Spleen (tissue), 11 donors: ENCODE measurements at regions not wholly inside any gene's neighbourhood (a gene's known extent, or its start where the extent isn't known, plus 50 kb on each side); places are given as distances from the start of the nearest gene placed in this dataset.

ENCODE experiments used
- DNase-seq: peaks from one replicate; pipeline ENCODE4 v3.0.0-alpha.2; 2020
- H3K27ac ChIP-seq, 8 donors: fragments of 200-600 bp; sonication (generic) in 7 of 8; 1 replicate in 4 of 8; 2 replicates in 4 of 8; pipeline versions ENCODE4 v1.5.0 to v1.8.0; 2016 to 2021; ENCODE audit warnings: inconsistent platforms in 4 of 8, mild to moderate bottlenecking in 4 of 8, moderate library complexity in 1 of 8
- H3K27me3 ChIP-seq, 7 donors: fragments of 200-600 bp; sonication (generic) in 6 of 7; replicated peaks in 1 of 7; 1 replicate in 4 of 7; 2 replicates in 3 of 7; pipeline versions ENCODE4 v1.5.0 to v1.8.0; 2016 to 2021; ENCODE audit warnings: inconsistent platforms in 3 of 7, mild to moderate bottlenecking in 1 of 7
- H3K36me3 ChIP-seq, 6 donors: fragments of 200-600 bp; sonication (generic) in 5 of 6; 1 replicate in 4 of 6; 2 replicates in 2 of 6; pipeline versions ENCODE4 v1.5.0 to v1.8.0; 2016 to 2021; ENCODE audit warnings: inconsistent platforms in 2 of 6
- H3K4me1 ChIP-seq, 6 donors: fragments of 200-600 bp; sonication (generic) in 5 of 6; 1 replicate in 3 of 6; 2 replicates in 3 of 6; pipeline versions ENCODE4 v1.5.0 to v1.8.0; 2016 to 2021; ENCODE audit warnings: inconsistent platforms in 3 of 6
- H3K4me3 ChIP-seq, 8 donors: fragments of 200-600 bp; sonication (generic) in 7 of 8; 1 replicate in 4 of 8; 2 replicates in 4 of 8; pipeline versions ENCODE4 v1.5.0 to v1.8.0; 2016 to 2021; ENCODE audit warnings: inconsistent platforms in 4 of 8, mild to moderate bottlenecking in 4 of 8, moderate library complexity in 2 of 8
- H3K9me3 ChIP-seq, 8 donors: fragments of 200-600 bp; sonication (generic) in 7 of 8; 1 replicate in 4 of 8; 2 replicates in 4 of 8; pipeline versions ENCODE4 v1.5.0 to v1.8.0; 2016 to 2021; ENCODE audit warnings: inconsistent platforms in 4 of 8
- POLR2A ChIP-seq, 3 donors: fragments of 450-650 bp; IDR thresholded peaks; one replicate each; pipeline ENCODE4 v1.5.1; 2017; ENCODE audit warnings: antibody characterized with exemption in 3 of 3, mild to moderate bottlenecking in 1 of 3
- POLR2AphosphoS5 ChIP-seq, 3 donors: sonication (generic); formaldehyde crosslinking; IDR thresholded peaks; one replicate each; pipeline ENCODE4 v1.5.1; 2017; ENCODE audit warnings: antibody characterized with exemption in 3 of 3
- WGBS, 5 donors: extraction: QIAGEN DNeasy Blood & Tissue Kit in 3 of 5; methylation state at CpG; one replicate each; pipeline versions ENCODE4 v1.1.5 to v1.1.7; 2013 to 2018; 5-methylcytosine and 5-hydroxymethylcytosine counted together
- intact Hi-C: fragments of 100-400 bp; cut with DNase I; formaldehyde crosslinking; loops from one replicate; pipeline ENCODE4 v1.15.0; 2023; ENCODE audit warnings: low total_unique reads
- TF ChIP-seq, protein P1 (sequence below), 11 experiments: fragments of 200-600 bp in 7 of 11; fragments of 450-650 bp in 4 of 11; sonication (generic) in 4 of 11; IDR thresholded peaks in 8 of 11; conservative IDR thresholded peaks in 3 of 11; 1 replicate in 7 of 11; 2 replicates in 4 of 11; pipeline versions ENCODE4 v1.4.0 to v1.8.0; 2016 to 2021; ENCODE audit warnings: antibody characterized with exemption in 11 of 11, inconsistent platforms in 4 of 11, mild to moderate bottlenecking in 1 of 11
- donor health status: healthy with polysubstance abuse.
- donor health status: DM: no; HTN: no; CAD: no; lungs with moderate emphysema.
- donor health status: DM: no; HTN: no; CAD: no.
- donor health status: Bipolar disorder and iron deficiency.
- donor health status: healthy.
- donor health status: DM: no; HTN: no; CAD: no.
- donor health status: DM: yes; HTN: yes; CAD: no.

DNA sequence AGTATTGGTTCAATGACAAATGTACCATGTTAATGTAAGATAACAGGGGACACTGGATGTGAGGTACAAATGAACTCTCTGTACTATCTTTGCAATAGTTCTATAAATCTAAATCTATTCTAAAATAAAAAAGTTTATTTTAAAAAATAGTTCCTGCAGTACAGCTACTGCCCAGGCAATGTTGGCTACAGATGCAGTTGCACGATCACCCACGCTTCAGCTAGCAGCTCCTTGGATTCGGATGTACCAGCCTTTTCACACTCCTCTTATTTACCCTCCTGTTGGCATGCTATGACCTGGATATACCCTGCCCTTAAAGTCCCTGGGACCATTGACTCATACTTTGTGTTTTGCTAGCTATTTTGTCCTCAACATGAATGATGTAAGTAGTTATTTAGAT, 185.4 kb upstream of the SMARCA2 start:
- Histone ChIP-seq H3K27ac (no peak overlapping the region), H3K36me3 (no peaks in the 10 kb centered on the region), H3K9me3 (no peaks in the 10 kb centered on the region), H3K4me3 (no peak overlapping the region), H3K4me1 (no peaks in the 10 kb centered on the region), H3K27me3 (peaks cover 0 to 3% (median 0%) of the 10 kb centered on the region in 7 donors)
- WGBS, 5 donors, result 83 to 100% (median 92%) methylated on average over 3 of the region's 3 CpGs
- intact Hi-C loops, result no loop called here
- TF ChIP-seq POLR2A (IDR thresholded peaks at IDR 0.05), result no peak
- TF ChIP-seq, protein P1, sequence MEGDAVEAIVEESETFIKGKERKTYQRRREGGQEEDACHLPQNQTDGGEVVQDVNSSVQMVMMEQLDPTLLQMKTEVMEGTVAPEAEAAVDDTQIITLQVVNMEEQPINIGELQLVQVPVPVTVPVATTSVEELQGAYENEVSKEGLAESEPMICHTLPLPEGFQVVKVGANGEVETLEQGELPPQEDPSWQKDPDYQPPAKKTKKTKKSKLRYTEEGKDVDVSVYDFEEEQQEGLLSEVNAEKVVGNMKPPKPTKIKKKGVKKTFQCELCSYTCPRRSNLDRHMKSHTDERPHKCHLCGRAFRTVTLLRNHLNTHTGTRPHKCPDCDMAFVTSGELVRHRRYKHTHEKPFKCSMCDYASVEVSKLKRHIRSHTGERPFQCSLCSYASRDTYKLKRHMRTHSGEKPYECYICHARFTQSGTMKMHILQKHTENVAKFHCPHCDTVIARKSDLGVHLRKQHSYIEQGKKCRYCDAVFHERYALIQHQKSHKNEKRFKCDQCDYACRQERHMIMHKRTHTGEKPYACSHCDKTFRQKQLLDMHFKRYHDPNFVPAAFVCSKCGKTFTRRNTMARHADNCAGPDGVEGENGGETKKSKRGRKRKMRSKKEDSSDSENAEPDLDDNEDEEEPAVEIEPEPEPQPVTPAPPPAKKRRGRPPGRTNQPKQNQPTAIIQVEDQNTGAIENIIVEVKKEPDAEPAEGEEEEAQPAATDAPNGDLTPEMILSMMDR (IDR thresholded peaks at IDR 0.05 in 8 of 11, conservative IDR thresholded peaks at IDR 0.05 in 3 of 11), result no peak
- no peak for TF ChIP-seq POLR2AphosphoS5 (IDR thresholded peaks at IDR 0.05)
- DNase-seq, result no peak

DNA sequence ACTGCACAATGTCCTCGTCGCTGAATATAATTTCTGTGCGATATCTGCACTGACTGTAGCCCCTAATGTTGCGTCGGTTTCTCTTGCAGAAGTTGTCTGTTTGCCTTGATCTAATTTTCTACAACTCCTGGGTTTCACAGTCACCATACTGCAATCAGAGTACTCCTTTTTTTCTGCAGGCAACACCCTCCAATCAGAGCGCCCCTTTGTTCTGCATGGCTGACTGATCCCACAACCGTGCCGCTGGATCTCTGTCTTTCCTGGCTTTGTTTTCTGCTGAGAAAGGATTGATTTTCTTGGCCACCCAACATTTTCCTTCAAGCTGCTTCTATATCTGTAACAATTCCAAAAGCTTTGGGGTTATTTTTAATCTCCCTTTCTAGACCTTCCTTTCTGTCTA, 182.2 kb upstream of the SMARCA2 start:
- no peaks in the 10 kb centered on the region for H3K9me3 ChIP-seq
- H3K27me3 ChIP-seq, result no peaks in the 10 kb centered on the region
- TF ChIP-seq POLR2A (IDR thresholded peaks at IDR 0.05) (no peak), POLR2AphosphoS5 (IDR thresholded peaks at IDR 0.05) (no peak)
- TF ChIP-seq, protein P1 (IDR thresholded peaks at IDR 0.05 in 8 of 11, conservative IDR thresholded peaks at IDR 0.05 in 3 of 11), result no peak
- H3K27ac ChIP-seq, result no peak overlapping the region
- DNase-seq, result no peak
- WGBS, 5 donors, result 79 to 88% (median 82%) methylated on average over 8 of the region's 8 CpGs
- no peaks in the 10 kb centered on the region for H3K4me1 ChIP-seq
- H3K4me3 ChIP-seq, result no peak overlapping the region
- no peaks in the 10 kb centered on the region for H3K36me3 ChIP-seq
- intact Hi-C loops, result no loop called here

DNA sequence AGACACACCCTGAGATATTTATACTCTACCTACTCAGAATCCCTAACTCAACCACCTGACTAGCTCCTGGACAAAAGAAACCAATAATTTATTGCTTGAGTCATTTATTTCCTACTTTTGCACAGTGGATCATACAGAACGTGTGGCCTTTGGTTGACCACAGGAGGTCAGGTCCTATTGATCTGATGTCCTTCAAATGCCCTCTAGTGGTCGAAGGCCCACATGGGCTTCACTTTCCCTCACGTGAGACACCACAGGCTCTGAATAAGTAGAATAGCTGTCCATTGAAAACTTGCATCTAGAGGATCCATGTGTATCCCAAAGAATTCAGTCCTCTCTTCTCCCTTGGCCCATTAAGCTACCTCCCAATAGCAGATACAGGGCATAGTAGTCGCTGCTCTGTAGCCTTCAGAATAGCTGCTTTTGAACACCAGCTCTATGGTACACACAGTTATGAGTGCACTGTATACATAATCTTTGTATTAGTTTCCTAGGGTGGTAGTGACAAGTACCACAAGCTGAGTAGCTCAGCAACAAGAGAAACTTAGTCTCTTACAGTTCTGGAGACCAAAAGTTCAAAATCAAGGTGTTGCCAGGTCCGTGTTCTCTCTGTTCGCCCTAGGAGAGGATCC, 177.6 kb upstream of the SMARCA2 start:
- Histone ChIP-seq H3K4me1 (no peaks in the 10 kb centered on the region), H3K36me3 (no peaks in the 10 kb centered on the region), H3K27ac (no peak overlapping the region), H3K27me3 (no peaks in the 10 kb centered on the region), H3K9me3 (no peaks in the 10 kb centered on the region), H3K4me3 (no peak overlapping the region)
- intact Hi-C loops, result no loop called here
- DNase-seq, result no peak
- no peak for TF ChIP-seq POLR2AphosphoS5 (IDR thresholded peaks at IDR 0.05)
- TF ChIP-seq, protein P1 (IDR thresholded peaks at IDR 0.05 in 8 of 11, conservative IDR thresholded peaks at IDR 0.05 in 3 of 11), result peak in 4 of 11 experiments; percentile 4 to 40 (median 20)
- no peak for TF ChIP-seq POLR2A (IDR thresholded peaks at IDR 0.05)
- 43 to 47% (median 46%) methylated on average over 6 of the region's 6 CpGs for WGBS, 5 donors

DNA sequence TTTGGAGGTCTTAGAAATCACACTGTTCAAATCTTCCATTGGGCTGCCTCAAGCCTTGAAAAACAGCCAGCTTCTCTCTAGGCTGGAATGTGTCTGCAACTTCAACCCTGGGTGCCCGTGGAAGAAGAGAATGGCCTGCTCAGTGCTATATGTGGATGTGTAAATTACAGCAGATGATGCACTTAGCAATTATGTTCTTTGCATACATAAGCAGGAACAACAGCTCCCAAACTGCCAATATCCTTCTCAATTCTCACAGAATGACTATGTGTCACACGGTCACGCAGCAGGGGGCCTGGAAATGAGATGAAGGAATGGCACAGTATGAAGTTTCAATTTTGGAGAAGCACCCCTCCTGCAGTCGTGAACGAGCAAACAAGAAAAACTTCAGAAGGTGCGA, 175.2 kb upstream of the SMARCA2 start:
- H3K4me1 ChIP-seq, result no peaks in the 10 kb centered on the region
- TF ChIP-seq, protein P1 (IDR thresholded peaks at IDR 0.05 in 8 of 11, conservative IDR thresholded peaks at IDR 0.05 in 3 of 11), result no peak
- TF ChIP-seq POLR2A (IDR thresholded peaks at IDR 0.05) (no peak), POLR2AphosphoS5 (IDR thresholded peaks at IDR 0.05) (no peak)
- H3K4me3 ChIP-seq, result no peak overlapping the region
- DNase-seq, result no peak
- WGBS, 5 donors, result 81 to 89% (median 88%) methylated on average over 6 of the region's 6 CpGs
- H3K27ac ChIP-seq, result no peak overlapping the region
- H3K36me3 ChIP-seq, result no peaks in the 10 kb centered on the region
- intact Hi-C loops, result no loop called here
- no peaks in the 10 kb centered on the region for H3K27me3 ChIP-seq
- no peaks in the 10 kb centered on the region for H3K9me3 ChIP-seq
